Fibroblast of skin of right biceps (primary cell): ENCODE measurements at regions not wholly inside any gene's neighbourhood (a gene's known extent, or its start where the extent isn't known, plus 50 kb on each side); places are given as distances from the start of the nearest gene placed in this dataset.

ENCODE experiments used
- DNase-seq: peaks from one replicate; pipeline ENCODE4 v3.0.0-alpha.2; 2013

GRCh38 chr2:7476371-7476770 lies 559.2 kb downstream of the RNF144A start:
- DNase-seq = peak; percentile 20

DNA sequence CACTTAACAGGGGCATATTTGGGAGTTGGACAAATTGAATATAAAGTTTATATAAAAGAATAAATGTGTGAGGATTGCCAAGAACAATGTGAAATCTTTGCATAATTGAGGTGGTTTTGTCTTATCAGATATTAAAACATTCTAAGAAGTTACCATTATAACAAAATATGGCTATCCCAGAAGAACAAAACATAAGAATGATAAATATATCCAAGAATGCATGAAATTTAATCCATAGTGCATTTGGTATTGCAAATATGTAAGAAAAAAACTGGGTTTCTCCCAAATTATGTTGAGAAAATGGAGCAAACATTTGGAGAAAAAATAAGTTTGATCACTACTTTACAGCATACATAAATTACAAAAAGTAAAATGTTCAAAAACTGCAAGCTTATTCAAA lies 562.4 kb downstream of the RNF144A start:
- peak; percentile 50 for DNase-seq

GRCh38 chr2:7480431-7480830 lies 563.2 kb downstream of the RNF144A start:
- peak; percentile 18 for DNase-seq

- DNase-seq = no peak
Measured at GRCh38 chr2:7490672-7491071, 573.5 kb downstream of the RNF144A start.

- no peak for DNase-seq
Measured at GRCh38 chr2:7492719-7493118, 575.5 kb downstream of the RNF144A start.

DNA sequence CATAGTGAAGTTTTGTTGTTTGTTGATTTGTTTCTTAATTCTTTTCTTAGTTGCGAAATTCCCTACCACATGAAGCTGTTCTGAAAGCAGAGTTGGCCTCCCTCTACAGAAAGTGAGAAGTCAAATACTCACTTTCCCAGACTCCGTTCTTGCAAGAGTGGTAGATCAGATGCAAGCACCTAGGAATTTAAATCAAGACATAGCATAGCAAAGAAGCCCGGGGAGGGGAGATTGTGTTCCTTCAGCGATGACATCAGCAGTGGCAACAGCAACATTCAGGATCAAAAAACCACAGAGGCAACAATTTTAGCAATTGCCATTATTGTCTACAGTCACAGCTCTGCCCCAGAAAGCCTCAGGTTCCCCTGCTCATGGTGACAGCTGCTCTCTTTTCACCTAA lies 580.0 kb downstream of the RNF144A start:
- DNase-seq = peak; percentile 32

- no peak for DNase-seq
Measured at GRCh38 chr2:7499018-7499417, 581.8 kb downstream of the RNF144A start.

DNA sequence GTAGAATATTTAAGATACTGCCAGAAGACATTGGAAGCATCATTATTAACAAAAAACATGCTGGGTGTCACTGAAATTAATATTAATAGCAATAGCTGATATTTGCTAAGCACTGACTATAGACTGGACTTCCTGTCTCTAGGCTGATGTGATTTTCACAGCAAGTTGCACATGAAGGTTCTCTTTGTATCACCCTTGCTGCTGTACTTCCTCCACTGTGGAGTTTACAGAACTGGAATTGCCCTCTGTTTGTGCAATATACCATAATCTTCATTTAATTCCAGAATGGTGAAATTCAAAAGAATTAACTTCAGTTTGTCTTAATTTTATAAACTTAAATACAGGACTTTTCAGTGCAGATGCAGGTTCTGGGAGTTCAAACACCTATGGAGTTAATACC lies 585.1 kb downstream of the RNF144A start:
- DNase-seq = no peak

- DNase-seq = peak; percentile 72
Measured at GRCh38 chr2:7508296-7508943, 591.2 kb downstream of the RNF144A start.

GRCh38 chr2:7510353-7510752 lies 593.1 kb downstream of the RNF144A start:
- DNase-seq = no peak

- DNase-seq = no peak
Measured at GRCh38 chr2:7513834-7514233, 596.6 kb downstream of the RNF144A start.

GRCh38 chr2:7515327-7515726 lies 598.1 kb downstream of the RNF144A start:
- no peak for DNase-seq

- peak; percentile 67 for DNase-seq
Measured at GRCh38 chr2:7516484-7517063, 599.4 kb downstream of the RNF144A start.

GRCh38 chr2:7517088-7517487 lies 599.9 kb downstream of the RNF144A start:
- peak; percentile 84 for DNase-seq

DNA sequence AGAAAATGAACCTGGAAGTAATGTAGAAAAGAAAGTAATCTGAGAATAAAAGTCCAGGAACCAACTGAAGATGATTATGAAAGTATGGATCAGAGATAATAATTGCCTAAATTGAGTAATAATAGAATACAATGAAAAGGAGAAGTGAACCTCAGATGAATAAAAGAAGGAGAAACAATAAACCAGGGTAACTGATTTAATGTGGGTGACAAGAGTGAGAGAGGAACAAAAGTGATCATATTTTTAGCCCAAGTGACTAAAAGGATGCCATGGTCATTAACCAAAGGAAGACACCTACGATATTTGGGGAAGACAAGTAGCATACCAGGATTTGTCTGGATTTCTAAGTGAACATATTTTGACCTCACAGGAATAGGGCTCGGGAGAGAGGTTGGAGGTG lies 600.6 kb downstream of the RNF144A start:
- DNase-seq = no peak

DNA sequence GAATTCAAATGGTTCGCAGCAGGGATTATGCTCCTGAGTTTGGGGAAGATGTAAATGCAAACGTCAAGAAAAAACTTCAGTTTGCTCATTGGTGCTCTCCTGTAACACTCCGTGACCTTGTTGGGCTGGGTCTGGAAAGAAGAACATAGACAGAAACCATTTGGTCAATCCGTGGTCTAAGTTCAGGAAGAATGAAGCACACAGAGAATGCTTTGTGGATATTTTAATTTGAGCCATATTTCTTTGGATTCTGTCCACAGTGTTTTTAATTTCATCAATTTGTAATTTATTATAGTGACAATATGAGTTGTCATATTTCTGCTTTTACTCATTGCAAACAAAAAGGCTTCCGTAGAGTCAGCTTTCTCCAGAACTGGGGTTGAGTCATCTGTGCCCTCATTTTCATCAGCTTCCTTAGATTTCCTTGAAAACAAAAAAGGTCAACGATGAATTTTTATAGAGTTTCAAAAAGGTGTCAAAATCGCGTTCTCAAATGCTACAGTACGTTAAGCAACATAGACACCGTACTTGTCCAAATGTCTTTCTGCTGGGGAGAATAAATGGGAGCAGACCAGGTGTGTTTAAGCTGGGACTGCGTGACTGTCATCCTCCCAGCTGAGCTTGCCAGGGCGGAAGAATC lies 606.4 kb downstream of the RNF144A start:
- peak; percentile 81 for DNase-seq

DNA sequence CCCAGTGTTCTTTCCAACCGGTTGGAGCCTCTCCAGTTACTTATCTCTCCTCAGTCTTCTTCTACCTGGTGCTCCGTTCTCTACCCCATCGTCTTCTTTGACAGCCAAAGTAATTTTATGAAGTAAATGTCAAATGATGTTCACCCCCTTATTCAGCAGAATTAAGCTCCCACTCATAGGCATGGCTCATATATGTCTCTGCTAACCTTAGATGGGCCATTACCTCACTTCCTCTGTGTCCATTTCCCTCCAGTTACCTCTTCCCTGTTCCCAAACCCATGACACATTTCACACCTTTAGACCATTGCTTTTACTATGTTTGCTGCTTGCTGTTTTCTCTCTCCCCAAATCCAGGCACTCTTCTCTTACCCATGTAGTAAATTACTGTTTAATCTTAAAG lies 607.0 kb downstream of the RNF144A start:
- DNase-seq = no peak

GRCh38 chr2:7525746-7526145 lies 608.5 kb downstream of the RNF144A start:
- no peak for DNase-seq

DNA sequence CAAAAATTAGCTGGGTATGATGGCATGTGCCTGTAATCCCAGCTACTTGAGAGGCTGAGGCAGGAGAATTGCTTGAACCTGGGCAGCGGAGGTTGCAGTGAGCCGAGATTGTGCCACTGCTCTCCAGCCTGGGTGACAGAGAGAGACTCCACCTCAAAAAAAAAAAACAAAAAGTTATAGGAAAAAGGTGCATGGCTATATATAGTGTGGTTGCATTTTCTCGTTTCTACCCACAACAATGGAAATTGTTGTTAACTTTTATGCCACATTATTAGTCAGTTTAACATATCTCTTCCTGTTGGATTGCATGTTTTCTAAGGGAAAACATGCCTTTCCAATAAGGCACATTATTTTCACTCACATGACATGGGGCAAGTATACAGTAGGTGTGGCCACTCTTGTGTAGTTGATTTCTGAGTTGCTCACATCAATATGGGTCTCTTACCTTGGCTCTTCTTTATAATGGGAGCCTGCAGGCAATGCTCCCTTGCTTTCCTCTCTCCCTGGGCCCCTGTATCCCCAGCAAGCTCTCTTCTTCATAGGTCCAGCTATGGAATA lies 610.0 kb downstream of the RNF144A start:
- DNase-seq = no peak

DNA sequence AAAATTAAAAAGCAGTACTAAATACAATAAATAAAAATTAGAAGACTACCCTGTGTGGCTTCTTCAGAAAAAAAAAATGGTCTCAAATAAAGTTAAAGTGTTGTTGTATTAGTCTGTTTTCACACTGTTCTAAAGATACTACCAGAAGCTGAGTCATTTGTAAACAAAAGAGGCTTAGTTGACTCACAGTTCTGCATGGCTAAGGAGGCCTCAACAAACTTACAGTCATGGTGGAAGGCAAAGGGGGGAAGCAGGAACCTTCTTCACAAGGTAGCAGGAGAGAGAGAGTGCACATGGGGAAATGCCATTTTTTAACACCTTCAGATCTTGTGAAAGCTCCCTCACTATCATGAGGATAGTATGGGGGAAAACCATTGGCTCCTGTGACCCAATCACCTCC lies 612.8 kb downstream of the RNF144A start:
- DNase-seq = peak; percentile 62

- DNase-seq = no peak
Measured at GRCh38 chr2:7539077-7539476, 621.9 kb downstream of the RNF144A start.

GRCh38 chr2:7539760-7540159 lies 622.5 kb downstream of the RNF144A start:
- peak; percentile 94 for DNase-seq

- no peak for DNase-seq
Measured at GRCh38 chr2:7552825-7553570, 635.8 kb downstream of the RNF144A start.
